ENCODE measurements at regions not wholly inside any gene's neighbourhood (a gene's known extent, or its start where the extent isn't known, plus 50 kb on each side); places are given as distances from the start of the nearest gene placed in this dataset.

GRCh38 chr11:95435628-95436353 is 204.8 kb upstream of the SESN3 start:
- in situ Hi-C loops (cut with MboI; ENCODE audit: low pct_unique_long_range_greater_than_20kb in 2 of 9, low sequenced_read_pairs in 9 of 9, unreplicated experiment in 9 of 9): no loop called here
- WGBS, 10 experiments: 20 to 100% (median 86%) methylated on average over 1 to 2 of the region's 9 CpGs; no CpG with 5 or more reads in 2 of the 10 experiments
- Histone ChIP-seq H3K4me1 (replicated peaks in 1 of 2) (no peaks in the 10 kb centered on the region), H3K27ac (no peak overlapping the region), H3K4me3 (no peak overlapping the region)
- ATAC-seq (replicated peaks in 6 of 8): no peak

- Histone ChIP-seq H3K4me1 (replicated peaks in 1 of 2) (no peaks in the 10 kb centered on the region), H3K27ac (no peak overlapping the region), H3K4me3 (no peak overlapping the region)
- 76 to 100% (median 93%) methylated on average over 1 to 3 of the region's 3 CpGs; no CpG with 5 or more reads in 1 of the 10 experiments for WGBS, 10 experiments
- in situ Hi-C loops (cut with MboI; ENCODE audit: low pct_unique_long_range_greater_than_20kb in 2 of 9, low sequenced_read_pairs in 9 of 9, unreplicated experiment in 9 of 9): no loop called here
- no peak for ATAC-seq (replicated peaks in 6 of 8)
Measured at GRCh38 chr11:95435192-95435591, 204.2 kb upstream of the SESN3 start.

- ATAC-seq (replicated peaks in 6 of 8): no peak
- H3K4me1 ChIP-seq (replicated peaks in 1 of 2): no peaks in the 10 kb centered on the region
- in situ Hi-C loops (cut with MboI; ENCODE audit: low pct_unique_long_range_greater_than_20kb in 2 of 9, low sequenced_read_pairs in 9 of 9, unreplicated experiment in 9 of 9): no loop called here
- 50 to 100% (median 100%) methylated on average over 1 of the region's 1 CpG; no CpG with 5 or more reads in 3 of the 10 experiments for WGBS, 10 experiments
- H3K4me3 ChIP-seq: no peak overlapping the region
- no peak overlapping the region for H3K27ac ChIP-seq
Measured at GRCh38 chr11:95434489-95435057, 203.6 kb upstream of the SESN3 start.

- WGBS, 10 experiments: 71 to 100% (median 83%) methylated on average over 1 to 2 of the region's 2 CpGs; no CpG with 5 or more reads in 5 of the 10 experiments
- in situ Hi-C loops (cut with MboI; ENCODE audit: low pct_unique_long_range_greater_than_20kb in 2 of 9, low sequenced_read_pairs in 9 of 9, unreplicated experiment in 9 of 9): no loop called here
- peak in 3 of 8 experiments; percentile 60 to 86 (median 71) for ATAC-seq (replicated peaks in 6 of 8)
Measured at GRCh38 chr11:95434009-95434408, 203.0 kb upstream of the SESN3 start.

GRCh38 chr11:95432714-95433503 is 201.9 kb upstream of the SESN3 start:
- Histone ChIP-seq H3K4me1 (replicated peaks in 1 of 2) (no peaks in the 10 kb centered on the region), H3K4me3 (no peak overlapping the region), H3K27ac (no peak overlapping the region)
- 29 to 100% (median 93%) methylated on average over 1 to 4 of the region's 4 CpGs for WGBS, 10 experiments
- in situ Hi-C loops (cut with MboI; ENCODE audit: low pct_unique_long_range_greater_than_20kb in 2 of 9, low sequenced_read_pairs in 9 of 9, unreplicated experiment in 9 of 9): no loop called here
- no peak for ATAC-seq (replicated peaks in 6 of 8)

More at GRCh38 chr11:95434009-95434408, 203.0 kb upstream of the SESN3 start:
- Histone ChIP-seq H3K4me1 (replicated peaks in 1 of 2) (no peaks in the 10 kb centered on the region), H3K27ac (no peak overlapping the region), H3K4me3 (no peak overlapping the region)

GRCh38 chr11:95429376-95429907 is 198.4 kb upstream of the SESN3 start:
- ATAC-seq (replicated peaks in 6 of 8): peak in 2 of 8 experiments; percentile 58 to 63
- WGBS, 10 experiments: 9 to 100% (median 69%) methylated on average over 1 of the region's 1 CpG; no CpG with 5 or more reads in 2 of the 10 experiments
- in situ Hi-C loops (cut with MboI; ENCODE audit: low pct_unique_long_range_greater_than_20kb in 2 of 9, low sequenced_read_pairs in 9 of 9, unreplicated experiment in 9 of 9): no loop called here
- H3K27ac ChIP-seq: no peak overlapping the region
- no peaks in the 10 kb centered on the region for H3K4me1 ChIP-seq (replicated peaks in 1 of 2)
- H3K4me3 ChIP-seq: no peak overlapping the region

- Histone ChIP-seq H3K27ac (no peak overlapping the region), H3K4me1 (replicated peaks in 1 of 2) (no peaks in the 10 kb centered on the region), H3K4me3 (no peak overlapping the region)
- ATAC-seq (replicated peaks in 6 of 8): no peak
- in situ Hi-C loops (cut with MboI; ENCODE audit: low pct_unique_long_range_greater_than_20kb in 2 of 9, low sequenced_read_pairs in 9 of 9, unreplicated experiment in 9 of 9): no loop called here
- WGBS, 10 experiments: 27 to 100% (median 80%) methylated on average over 1 to 5 of the region's 5 CpGs
Measured at GRCh38 chr11:95426823-95427462, 195.9 kb upstream of the SESN3 start.

GRCh38 chr11:95419915-95420314 is 188.9 kb upstream of the SESN3 start:
- no peak overlapping the region for H3K4me3 ChIP-seq
- peak in 3 of 8 experiments; percentile 23 to 66 (median 32) for ATAC-seq (replicated peaks in 6 of 8)
- WGBS, 10 experiments: 0 to 87% (median 85%) methylated on average over 1 to 2 of the region's 2 CpGs; no CpG with 5 or more reads in 5 of the 10 experiments

GRCh38 chr11:95418916-95419315 is 187.9 kb upstream of the SESN3 start:
- Histone ChIP-seq H3K27ac (no peak overlapping the region), H3K4me1 (replicated peaks in 1 of 2) (peaks cover 0 to 4% of the 10 kb centered on the region in 2 donors), H3K4me3 (no peak overlapping the region)
- WGBS, 10 experiments: 80 to 100% (median 85%) methylated on average over 1 of the region's 1 CpG; no CpG with 5 or more reads in 4 of the 10 experiments
- ATAC-seq (replicated peaks in 6 of 8): no peak
- in situ Hi-C loops (cut with MboI; ENCODE audit: low pct_unique_long_range_greater_than_20kb in 2 of 9, low sequenced_read_pairs in 9 of 9, unreplicated experiment in 9 of 9): no loop called here

More at GRCh38 chr11:95419915-95420314, 188.9 kb upstream of the SESN3 start:
- Histone ChIP-seq H3K27ac (no peak overlapping the region), H3K4me1 (replicated peaks in 1 of 2) (peaks cover 0 to 4% of the 10 kb centered on the region in 2 donors)
- in situ Hi-C loops (cut with MboI; ENCODE audit: low pct_unique_long_range_greater_than_20kb in 2 of 9, low sequenced_read_pairs in 9 of 9, unreplicated experiment in 9 of 9): no loop called here

- no peak overlapping the region for H3K4me3 ChIP-seq
- WGBS, 10 experiments: 100% methylated on average over 1 of the region's 1 CpG; no CpG with 5 or more reads in 7 of the 10 experiments
- in situ Hi-C loops (cut with MboI; ENCODE audit: low pct_unique_long_range_greater_than_20kb in 2 of 9, low sequenced_read_pairs in 9 of 9, unreplicated experiment in 9 of 9): no loop called here
- H3K4me1 ChIP-seq (replicated peaks in 1 of 2): peaks cover 0 to 4% of the 10 kb centered on the region in 2 donors
- ATAC-seq (replicated peaks in 6 of 8): no peak
- H3K27ac ChIP-seq: no peak overlapping the region
Measured at GRCh38 chr11:95417832-95418231, 186.8 kb upstream of the SESN3 start.

GRCh38 chr11:95415837-95416304 is 184.9 kb upstream of the SESN3 start:
- in situ Hi-C loops (cut with MboI; ENCODE audit: low pct_unique_long_range_greater_than_20kb in 2 of 9, low sequenced_read_pairs in 9 of 9, unreplicated experiment in 9 of 9): no loop called here
- ATAC-seq (replicated peaks in 6 of 8): peak in 3 of 8 experiments; percentile 26 to 82 (median 58)
- 75 to 100% (median 95%) methylated on average over 1 to 3 of the region's 3 CpGs; no CpG with 5 or more reads in 4 of the 10 experiments for WGBS, 10 experiments
- peaks cover 0 to 4% of the 10 kb centered on the region in 2 donors for H3K4me1 ChIP-seq (replicated peaks in 1 of 2)
- H3K4me3 ChIP-seq: no peak overlapping the region
- no peak overlapping the region for H3K27ac ChIP-seq

- ATAC-seq (replicated peaks in 6 of 8): no peak
- 18 to 82% (median 33%) methylated on average over 1 to 2 of the region's 2 CpGs; no CpG with 5 or more reads in 1 of the 10 experiments for WGBS, 10 experiments
- Histone ChIP-seq H3K27ac (no peak overlapping the region), H3K4me1 (replicated peaks in 1 of 2) (peaks cover 0 to 4% of the 10 kb centered on the region in 2 donors), H3K4me3 (no peak overlapping the region)
- in situ Hi-C loops (cut with MboI; ENCODE audit: low pct_unique_long_range_greater_than_20kb in 2 of 9, low sequenced_read_pairs in 9 of 9, unreplicated experiment in 9 of 9): no loop called here
Measured at GRCh38 chr11:95414217-95414616, 183.2 kb upstream of the SESN3 start.
